ENCODE measurements at regions not wholly inside any gene's neighbourhood (a gene's known extent, or its start where the extent isn't known, plus 50 kb on each side); places are given as distances from the start of the nearest gene placed in this dataset.
A peak's percentile ranks its signal among the peaks of the same experiment; 100 is the strongest.

- Mint-ChIP-seq H3K4me1 (ENCODE audit: low read depth) (peaks cover 24% of the 10 kb centered on the region), H3K4me3 (no peak overlapping the region), H3K27ac (no peak overlapping the region), H3K36me3 (ENCODE audit: low read depth) (0 out of 2 replicates have a peak, but pooled peaks cover 4% of the 10 kb centered on the region), H3K9me3 (no peaks in the 10 kb centered on the region), H3K27me3 (ENCODE audit: insufficient read depth) (no peaks in the 10 kb centered on the region; the same call in 1 of the 2 replicates)
- TF ChIP-seq CTCF (IDR thresholded peaks at IDR 0.05), result no peak
- DNase-seq, result no peak
These were observed 313.2 kb downstream of the AHR start for GRCh38 chr7:17611611-17612010.

- no peak overlapping the region for H3K4me3 Mint-ChIP-seq
- no peak for DNase-seq
- H3K27ac Mint-ChIP-seq, result no peak overlapping the region
- H3K9me3 Mint-ChIP-seq, result no peaks in the 10 kb centered on the region
- peaks cover 21% of the 10 kb centered on the region for H3K4me1 Mint-ChIP-seq (ENCODE audit: low read depth)
- no peak for TF ChIP-seq CTCF (IDR thresholded peaks at IDR 0.05)
- 0 out of 2 replicates have a peak, but pooled peaks cover 4% of the 10 kb centered on the region for H3K36me3 Mint-ChIP-seq (ENCODE audit: low read depth)
- H3K27me3 Mint-ChIP-seq (ENCODE audit: insufficient read depth), result no peaks in the 10 kb centered on the region; the same call in 1 of the 2 replicates
These were observed 315.0 kb downstream of the AHR start for GRCh38 chr7:17613338-17614041.

GRCh38 chr7:17617380-17617779, 318.9 kb downstream of the AHR start:
- H3K4me3 Mint-ChIP-seq, result no peak overlapping the region
- no peak for DNase-seq
- no peaks in the 10 kb centered on the region for H3K36me3 Mint-ChIP-seq (ENCODE audit: low read depth)
- H3K27ac Mint-ChIP-seq, result peak overlapping the region; percentile 24; the same call in 1 of the 2 replicates
- no peaks in the 10 kb centered on the region for H3K9me3 Mint-ChIP-seq
- H3K4me1 Mint-ChIP-seq (ENCODE audit: low read depth), result peaks cover 20% of the 10 kb centered on the region
- no peaks in the 10 kb centered on the region for H3K27me3 Mint-ChIP-seq (ENCODE audit: insufficient read depth)
- no peak for TF ChIP-seq CTCF (IDR thresholded peaks at IDR 0.05)

- H3K4me3 Mint-ChIP-seq, result no peak overlapping the region
- H3K9me3 Mint-ChIP-seq, result no peaks in the 10 kb centered on the region
- H3K4me1 Mint-ChIP-seq (ENCODE audit: low read depth), result peaks cover 22% of the 10 kb centered on the region
- no peak overlapping the region for H3K27ac Mint-ChIP-seq
- no peak for TF ChIP-seq CTCF (IDR thresholded peaks at IDR 0.05)
- no peak for DNase-seq
- no peaks in the 10 kb centered on the region for H3K36me3 Mint-ChIP-seq (ENCODE audit: low read depth)
- no peaks in the 10 kb centered on the region for H3K27me3 Mint-ChIP-seq (ENCODE audit: insufficient read depth)
These were observed 319.6 kb downstream of the AHR start for GRCh38 chr7:17617857-17618651.

GRCh38 chr7:17618652-17618974, 320.2 kb downstream of the AHR start:
- no peak for DNase-seq
- no peak overlapping the region for H3K27ac Mint-ChIP-seq
- peaks cover 28% of the 10 kb centered on the region for H3K4me1 Mint-ChIP-seq (ENCODE audit: low read depth)
- no peaks in the 10 kb centered on the region for H3K36me3 Mint-ChIP-seq (ENCODE audit: low read depth)
- no peaks in the 10 kb centered on the region for H3K27me3 Mint-ChIP-seq (ENCODE audit: insufficient read depth)
- H3K4me3 Mint-ChIP-seq, result no peak overlapping the region
- TF ChIP-seq CTCF (IDR thresholded peaks at IDR 0.05), result no peak
- H3K9me3 Mint-ChIP-seq, result no peaks in the 10 kb centered on the region

All from HFFc6 (cell line).